OCI-LY1 (cell line): ENCODE measurements at regions not wholly inside any gene's neighbourhood (a gene's known extent, or its start where the extent isn't known, plus 50 kb on each side); places are given as distances from the start of the nearest gene placed in this dataset.

Source experiments
- H2AFZ ChIP-seq: fragments of 200-600 bp; sonication (generic), shearing (Covaris generic); 2 replicates; pipeline ENCODE4 v1.6.0; 2014; ENCODE audit warnings: antibody characterized with exemption, mild to moderate bottlenecking, low read length
- H3F3A ChIP-seq: fragments of 200-600 bp; sonication (generic), shearing (Covaris generic); 2 replicates; pipeline ENCODE4 v1.6.0; 2014; ENCODE audit warnings: mild to moderate bottlenecking, antibody characterized with exemption, low read length, moderate library complexity; ENCODE audit not compliant: insufficient read depth
- H3K27ac ChIP-seq: fragments of 200-600 bp; sonication (generic); 2 replicates; pipeline ENCODE4 v1.5.1; 2014; ENCODE audit warnings: low read length, mixed run types, mild to moderate bottlenecking, low read depth; ENCODE audit not compliant: poor library complexity, severe bottlenecking
- H3K27me3 ChIP-seq: fragments of 200-600 bp; sonication (generic); 2 replicates; pipeline ENCODE4 v1.6.0; 2014; ENCODE audit warnings: antibody characterized with exemption, mild to moderate bottlenecking, low read length, moderate library complexity; ENCODE audit not compliant: insufficient read depth
- H3K36me3 ChIP-seq: fragments of 200-600 bp; sonication (generic); 2 replicates; pipeline ENCODE4 v1.6.1; 2014; ENCODE audit warnings: mild to moderate bottlenecking, antibody characterized with exemption, low read length, moderate library complexity, mixed read lengths; ENCODE audit not compliant: insufficient read depth
- H3K4me1 ChIP-seq: fragments of 200-600 bp; sonication (generic); 2 replicates; pipeline ENCODE4 v1.5.1; 2014; ENCODE audit warnings: mild to moderate bottlenecking, low read length, moderate library complexity; ENCODE audit not compliant: insufficient read depth, severe bottlenecking
- H3K4me2 ChIP-seq: fragments of 200-600 bp; sonication (generic), shearing (Covaris generic); 2 replicates; pipeline ENCODE4 v1.6.1; 2014; ENCODE audit warnings: low read length
- H3K4me3 ChIP-seq: fragments of 200-600 bp; sonication (generic); 2 replicates; pipeline ENCODE4 v1.5.1; 2014; ENCODE audit warnings: low read length, low read depth, mild to moderate bottlenecking, mixed read lengths; ENCODE audit not compliant: poor library complexity, severe bottlenecking
- H3K79me2 ChIP-seq: fragments of 200-600 bp; shearing (Covaris generic); 2 replicates; pipeline ENCODE4 v1.6.1; 2016; ENCODE audit warnings: mixed run types, low read length, mixed read lengths; ENCODE audit not compliant: insufficient read depth
- H3K9ac ChIP-seq: fragments of 200-600 bp; sonication (generic), shearing (Covaris generic); 2 replicates; pipeline ENCODE4 v1.6.1; 2014; ENCODE audit warnings: mild to moderate bottlenecking, low read length, mixed read lengths
- H3K9me2 ChIP-seq: fragments of 200-600 bp; sonication (generic), shearing (Covaris generic); 2 replicates; pipeline ENCODE4 v1.6.1; 2014; ENCODE audit warnings: low read depth, mild to moderate bottlenecking, low read length, mixed read lengths
- H3K9me3 ChIP-seq: fragments of 200-600 bp; shearing (Covaris generic); 2 replicates; pipeline ENCODE4 v1.6.1; 2014; ENCODE audit warnings: low read length, mixed read lengths
- H4K20me1 ChIP-seq: fragments of 200-600 bp; sonication (generic), shearing (Covaris generic); 2 replicates; pipeline ENCODE4 v1.6.0; 2016; ENCODE audit warnings: mild to moderate bottlenecking, low read length; ENCODE audit not compliant: insufficient read depth
- EZH2 ChIP-seq: fragments of 200-600 bp; sonication (generic), shearing (Covaris generic); IDR thresholded peaks from 2 replicates; pipeline ENCODE4 v1.8.0; 2017; ENCODE audit warnings: borderline replicate concordance, mixed run types, mild to moderate bottlenecking, antibody characterized with exemption, low read length, moderate library complexity, mixed read lengths
- TF ChIP-seq, protein P1 (sequence below): fragments of 200-600 bp; sonication (generic), shearing (Covaris generic); IDR thresholded peaks from 2 replicates; pipeline ENCODE4 v1.5.1; 2017; ENCODE audit warnings: mild to moderate bottlenecking, antibody characterized with exemption, low read length, moderate library complexity, mixed read lengths

DNA sequence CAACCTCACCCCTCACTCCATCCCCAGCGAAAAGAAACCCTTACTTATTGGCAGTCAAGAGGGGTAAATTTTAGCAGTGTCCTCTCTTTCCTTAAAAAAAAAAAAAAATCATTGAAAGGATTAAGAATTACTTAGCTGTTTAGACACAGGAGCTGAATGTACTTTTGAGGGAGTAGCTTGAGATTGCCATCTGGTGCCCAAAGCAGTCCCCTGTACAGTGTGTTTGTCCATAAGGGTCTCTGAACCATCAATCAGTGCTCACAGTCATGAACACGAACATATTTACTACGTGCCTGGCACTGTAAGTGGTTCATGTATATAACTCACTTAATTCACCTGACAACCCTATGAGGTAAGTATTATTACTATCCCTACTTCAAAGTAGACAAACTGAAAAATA is 463.5 kb downstream of the RAP2B start:
- H3K9me2 ChIP-seq, result no peaks in the 10 kb centered on the region
- H3K36me3 ChIP-seq, result no peaks in the 10 kb centered on the region
- H4K20me1 ChIP-seq, result no peaks in the 10 kb centered on the region
- no peaks in the 10 kb centered on the region for H3F3A ChIP-seq
- no peaks in the 10 kb centered on the region for H3K79me2 ChIP-seq
- no peak overlapping the region for H2AFZ ChIP-seq
- H3K27ac ChIP-seq, result no peak overlapping the region
- H3K4me2 ChIP-seq, result no peak overlapping the region
- H3K9me3 ChIP-seq, result no peaks in the 10 kb centered on the region
- TF ChIP-seq EZH2, result no peak
- TF ChIP-seq, protein P1, sequence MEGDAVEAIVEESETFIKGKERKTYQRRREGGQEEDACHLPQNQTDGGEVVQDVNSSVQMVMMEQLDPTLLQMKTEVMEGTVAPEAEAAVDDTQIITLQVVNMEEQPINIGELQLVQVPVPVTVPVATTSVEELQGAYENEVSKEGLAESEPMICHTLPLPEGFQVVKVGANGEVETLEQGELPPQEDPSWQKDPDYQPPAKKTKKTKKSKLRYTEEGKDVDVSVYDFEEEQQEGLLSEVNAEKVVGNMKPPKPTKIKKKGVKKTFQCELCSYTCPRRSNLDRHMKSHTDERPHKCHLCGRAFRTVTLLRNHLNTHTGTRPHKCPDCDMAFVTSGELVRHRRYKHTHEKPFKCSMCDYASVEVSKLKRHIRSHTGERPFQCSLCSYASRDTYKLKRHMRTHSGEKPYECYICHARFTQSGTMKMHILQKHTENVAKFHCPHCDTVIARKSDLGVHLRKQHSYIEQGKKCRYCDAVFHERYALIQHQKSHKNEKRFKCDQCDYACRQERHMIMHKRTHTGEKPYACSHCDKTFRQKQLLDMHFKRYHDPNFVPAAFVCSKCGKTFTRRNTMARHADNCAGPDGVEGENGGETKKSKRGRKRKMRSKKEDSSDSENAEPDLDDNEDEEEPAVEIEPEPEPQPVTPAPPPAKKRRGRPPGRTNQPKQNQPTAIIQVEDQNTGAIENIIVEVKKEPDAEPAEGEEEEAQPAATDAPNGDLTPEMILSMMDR, result no peak
- no peak overlapping the region for H3K4me3 ChIP-seq
- no peak overlapping the region for H3K9ac ChIP-seq
- no peaks in the 10 kb centered on the region for H3K27me3 ChIP-seq
- peaks cover 17% of the 10 kb centered on the region for H3K4me1 ChIP-seq

DNA sequence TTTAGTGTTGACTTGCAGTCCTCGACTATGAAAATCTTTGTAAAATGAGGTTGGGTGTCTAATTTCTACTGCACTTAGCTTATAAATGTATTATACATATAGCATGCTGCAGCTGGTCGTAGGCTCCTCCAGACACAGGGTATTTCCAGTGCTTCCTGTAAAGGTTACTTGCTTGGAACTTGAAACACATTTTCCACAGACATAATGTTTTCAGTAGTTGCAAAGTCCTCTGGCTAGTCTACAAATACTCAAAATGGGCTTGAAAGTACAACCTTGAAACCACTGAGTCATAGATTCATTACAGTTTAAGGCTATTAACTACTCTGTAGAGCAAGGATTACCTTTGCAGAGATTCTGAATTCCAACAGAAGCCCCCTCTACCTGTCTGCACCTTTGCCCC is 464.1 kb downstream of the RAP2B start:
- no peaks in the 10 kb centered on the region for H4K20me1 ChIP-seq
- no peak overlapping the region for H2AFZ ChIP-seq
- no peaks in the 10 kb centered on the region for H3K9me3 ChIP-seq
- no peaks in the 10 kb centered on the region for H3K9me2 ChIP-seq
- no peak overlapping the region for H3K27ac ChIP-seq
- no peaks in the 10 kb centered on the region for H3K27me3 ChIP-seq
- H3K36me3 ChIP-seq, result no peaks in the 10 kb centered on the region
- no peak overlapping the region for H3K4me3 ChIP-seq
- H3K79me2 ChIP-seq, result no peaks in the 10 kb centered on the region
- TF ChIP-seq, protein P1, result no peak
- TF ChIP-seq EZH2, result no peak
- H3F3A ChIP-seq, result no peaks in the 10 kb centered on the region
- peaks cover 17% of the 10 kb centered on the region for H3K4me1 ChIP-seq
- no peak overlapping the region for H3K9ac ChIP-seq
- H3K4me2 ChIP-seq, result no peak overlapping the region

DNA sequence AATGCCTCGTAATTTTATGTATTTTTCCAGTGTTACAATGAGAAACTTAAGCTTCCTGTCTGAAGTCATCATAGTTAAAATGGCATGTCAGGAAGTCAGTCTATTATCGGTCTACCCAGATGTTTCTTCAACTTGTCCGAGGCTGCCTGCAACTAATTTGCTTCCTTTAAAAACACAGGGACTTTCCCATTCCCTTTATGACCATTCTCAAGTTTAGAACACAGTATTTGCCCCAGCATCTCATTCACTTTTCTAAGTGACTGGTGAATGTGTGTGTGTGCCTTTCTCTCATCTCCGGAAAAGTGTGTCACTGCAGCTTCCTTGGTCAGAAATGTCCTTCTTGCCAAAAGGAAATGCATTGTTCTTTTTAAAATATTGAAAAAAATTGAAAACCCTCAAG is 466.6 kb downstream of the RAP2B start:
- no peaks in the 10 kb centered on the region for H3K79me2 ChIP-seq
- H3F3A ChIP-seq, result no peaks in the 10 kb centered on the region
- no peaks in the 10 kb centered on the region for H3K36me3 ChIP-seq
- H3K27ac ChIP-seq, result no peak overlapping the region
- no peak overlapping the region for H3K9ac ChIP-seq
- no peaks in the 10 kb centered on the region for H3K9me2 ChIP-seq
- H3K4me1 ChIP-seq, result peaks cover 7% of the 10 kb centered on the region
- no peaks in the 10 kb centered on the region for H4K20me1 ChIP-seq
- TF ChIP-seq, protein P1, result no peak
- TF ChIP-seq EZH2, result no peak
- H3K27me3 ChIP-seq, result no peaks in the 10 kb centered on the region
- no peak overlapping the region for H3K4me3 ChIP-seq
- no peaks in the 10 kb centered on the region for H3K9me3 ChIP-seq
- no peak overlapping the region for H2AFZ ChIP-seq
- H3K4me2 ChIP-seq, result no peak overlapping the region
